Occipital lobe (tissue), 1 donor: ENCODE measurements at regions not wholly inside any gene's neighbourhood (a gene's known extent, or its start where the extent isn't known, plus 50 kb on each side); places are given as distances from the start of the nearest gene placed in this dataset.

Experiments used
- DNase-seq: peaks from one replicate; lab custom pipeline; 2025; lab: John Stamatoyannopoulos, UW

GRCh38 chr22:22098457-22099193 lies 116.0 kb upstream of the TOP3B start:
- no peak for DNase-seq

GRCh38 chr22:22097727-22098228 lies 115.2 kb upstream of the TOP3B start:
- no peak for DNase-seq

- no peak for DNase-seq
These were observed 112.3 kb upstream of the TOP3B start for GRCh38 chr22:22094921-22095320.

GRCh38 chr22:22094514-22094913 lies 111.9 kb upstream of the TOP3B start:
- no peak for DNase-seq

GRCh38 chr22:22093743-22094142 lies 111.2 kb upstream of the TOP3B start:
- no peak for DNase-seq

GRCh38 chr22:22092974-22093373 lies 110.4 kb upstream of the TOP3B start:
- no peak for DNase-seq

- DNase-seq: no peak
These were observed 109.5 kb upstream of the TOP3B start for GRCh38 chr22:22092101-22092500.

GRCh38 chr22:22091400-22091878 lies 108.9 kb upstream of the TOP3B start:
- DNase-seq: no peak

- DNase-seq: no peak
These were observed 108.2 kb upstream of the TOP3B start for GRCh38 chr22:22090650-22091399.

GRCh38 chr22:22089459-22090308 lies 107.1 kb upstream of the TOP3B start:
- no peak for DNase-seq

GRCh38 chr22:22088658-22089458 lies 106.3 kb upstream of the TOP3B start:
- DNase-seq: no peak

- DNase-seq: no peak
These were observed 105.5 kb upstream of the TOP3B start for GRCh38 chr22:22087854-22088657.

- DNase-seq: no peak
These were observed 104.0 kb upstream of the TOP3B start for GRCh38 chr22:22086501-22087158.

- DNase-seq: no peak
These were observed 103.3 kb upstream of the TOP3B start for GRCh38 chr22:22085702-22086500.

- DNase-seq: no peak
These were observed 101.6 kb upstream of the TOP3B start for GRCh38 chr22:22084089-22084711.

- DNase-seq: no peak
These were observed 100.4 kb upstream of the TOP3B start for GRCh38 chr22:22082960-22083359.

GRCh38 chr22:22082229-22082835 lies 99.7 kb upstream of the TOP3B start:
- DNase-seq: no peak

- no peak for DNase-seq
These were observed 97.7 kb upstream of the TOP3B start for GRCh38 chr22:22080270-22080669.
